HFF-Myc (cell line): ENCODE measurements at regions not wholly inside any gene's neighbourhood (a gene's known extent, or its start where the extent isn't known, plus 50 kb on each side); places are given as distances from the start of the nearest gene placed in this dataset.

Source experiments
- DNase-seq: peaks from one replicate; pipeline ENCODE4 v3.0.0-alpha.2; 2011; ENCODE audit warnings: low read depth; ENCODE audit errors: extremely low read depth
- H3K4me3 ChIP-seq: replicated peaks from 2 replicates; pipeline ENCODE4 v1.5.1; 2011; ENCODE audit warnings: low read depth, mild to moderate bottlenecking, control low read depth, low read length
- TF ChIP-seq, protein P1 (sequence below): IDR thresholded peaks from 2 replicates; pipeline ENCODE4 v1.5.1; 2012; ENCODE audit warnings: mild to moderate bottlenecking, low read depth, low read length, control low read depth; ENCODE audit errors: missing control alignments

DNA sequence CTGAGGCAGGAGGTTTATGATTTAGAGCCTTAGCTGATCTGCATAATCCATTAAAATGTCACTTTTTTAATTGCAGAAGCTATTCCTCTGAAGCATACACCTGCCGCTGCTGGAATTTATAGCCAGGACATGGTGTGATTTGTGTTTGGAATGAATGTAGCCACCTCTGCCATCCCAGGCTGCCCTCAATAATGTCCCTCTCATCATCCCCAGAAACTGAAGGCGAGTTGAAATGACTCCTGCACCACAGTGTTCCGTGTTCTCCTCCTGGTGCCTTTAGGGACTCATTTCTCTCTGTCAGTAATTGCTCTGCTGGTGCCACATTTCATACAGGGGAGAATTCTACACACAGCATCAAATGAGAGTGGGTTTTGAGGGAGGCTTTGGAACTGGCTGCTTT lies 191.0 kb downstream of the C11orf91 start:
- DNase-seq, result no peak
- TF ChIP-seq, protein P1, sequence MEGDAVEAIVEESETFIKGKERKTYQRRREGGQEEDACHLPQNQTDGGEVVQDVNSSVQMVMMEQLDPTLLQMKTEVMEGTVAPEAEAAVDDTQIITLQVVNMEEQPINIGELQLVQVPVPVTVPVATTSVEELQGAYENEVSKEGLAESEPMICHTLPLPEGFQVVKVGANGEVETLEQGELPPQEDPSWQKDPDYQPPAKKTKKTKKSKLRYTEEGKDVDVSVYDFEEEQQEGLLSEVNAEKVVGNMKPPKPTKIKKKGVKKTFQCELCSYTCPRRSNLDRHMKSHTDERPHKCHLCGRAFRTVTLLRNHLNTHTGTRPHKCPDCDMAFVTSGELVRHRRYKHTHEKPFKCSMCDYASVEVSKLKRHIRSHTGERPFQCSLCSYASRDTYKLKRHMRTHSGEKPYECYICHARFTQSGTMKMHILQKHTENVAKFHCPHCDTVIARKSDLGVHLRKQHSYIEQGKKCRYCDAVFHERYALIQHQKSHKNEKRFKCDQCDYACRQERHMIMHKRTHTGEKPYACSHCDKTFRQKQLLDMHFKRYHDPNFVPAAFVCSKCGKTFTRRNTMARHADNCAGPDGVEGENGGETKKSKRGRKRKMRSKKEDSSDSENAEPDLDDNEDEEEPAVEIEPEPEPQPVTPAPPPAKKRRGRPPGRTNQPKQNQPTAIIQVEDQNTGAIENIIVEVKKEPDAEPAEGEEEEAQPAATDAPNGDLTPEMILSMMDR, result no peak
- H3K4me3 ChIP-seq, result no peak overlapping the region

DNA sequence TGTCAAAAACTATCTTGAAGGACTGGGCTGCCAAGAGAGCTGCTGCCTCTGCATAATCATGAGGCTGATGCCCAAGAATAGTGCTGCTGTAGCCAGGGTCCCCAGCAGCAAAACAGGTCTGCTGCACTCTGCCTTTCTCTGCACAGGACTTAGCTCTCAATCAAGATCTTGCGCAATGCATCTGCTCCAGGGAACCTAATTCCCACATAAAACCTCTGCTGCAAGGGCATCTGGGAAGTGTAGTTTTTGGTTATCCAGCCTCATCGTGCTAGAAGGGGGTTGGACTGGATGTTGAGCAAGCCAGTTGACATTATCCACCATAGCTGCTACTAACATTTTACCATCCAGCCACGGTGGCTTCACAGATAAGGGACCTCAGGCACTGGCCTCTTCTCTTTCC lies 192.7 kb downstream of the C11orf91 start:
- no peak for DNase-seq
- H3K4me3 ChIP-seq, result no peak overlapping the region
- TF ChIP-seq, protein P1, result no peak

DNA sequence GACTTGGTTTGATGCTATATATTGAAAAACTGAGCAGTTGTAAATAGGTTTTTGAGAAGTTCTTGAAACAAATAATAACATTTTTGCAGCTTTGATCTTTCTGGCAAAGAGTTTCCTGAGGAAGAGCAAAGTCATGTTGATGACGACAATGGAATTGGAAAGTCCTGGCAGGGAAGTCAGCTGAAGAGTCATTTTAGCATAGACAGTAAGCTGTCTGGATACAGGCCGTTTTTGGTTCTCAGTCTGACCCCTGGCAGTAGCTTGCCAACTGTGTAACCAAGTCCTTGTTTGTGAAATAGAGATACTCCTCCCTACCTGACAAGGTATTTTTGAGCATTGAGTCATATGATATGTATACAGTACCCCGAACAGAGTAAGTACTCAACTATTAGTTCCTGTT lies 193.3 kb downstream of the C11orf91 start:
- no peak overlapping the region for H3K4me3 ChIP-seq
- no peak for DNase-seq
- TF ChIP-seq, protein P1, result no peak

DNA sequence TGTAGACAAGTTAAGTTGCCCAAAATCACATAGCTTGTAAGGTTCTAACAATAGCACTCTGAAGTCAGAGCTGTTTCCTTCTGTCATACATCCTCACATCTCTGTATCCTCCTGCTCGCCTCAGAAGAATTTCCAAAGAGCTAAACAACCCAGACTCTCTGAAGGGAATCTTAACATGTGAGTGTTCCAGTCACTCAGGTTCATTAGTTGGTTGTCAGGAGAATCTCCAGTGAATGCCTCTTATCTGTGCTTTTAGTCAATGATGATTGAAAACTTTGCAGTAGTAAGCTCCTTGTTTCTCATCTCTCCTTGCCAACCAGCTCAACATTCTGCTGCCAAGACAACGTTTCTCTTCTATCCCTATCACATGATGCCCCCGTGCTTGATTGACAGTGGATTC lies 195.5 kb downstream of the C11orf91 start:
- TF ChIP-seq, protein P1, result no peak
- H3K4me3 ChIP-seq, result no peak overlapping the region
- no peak for DNase-seq

DNA sequence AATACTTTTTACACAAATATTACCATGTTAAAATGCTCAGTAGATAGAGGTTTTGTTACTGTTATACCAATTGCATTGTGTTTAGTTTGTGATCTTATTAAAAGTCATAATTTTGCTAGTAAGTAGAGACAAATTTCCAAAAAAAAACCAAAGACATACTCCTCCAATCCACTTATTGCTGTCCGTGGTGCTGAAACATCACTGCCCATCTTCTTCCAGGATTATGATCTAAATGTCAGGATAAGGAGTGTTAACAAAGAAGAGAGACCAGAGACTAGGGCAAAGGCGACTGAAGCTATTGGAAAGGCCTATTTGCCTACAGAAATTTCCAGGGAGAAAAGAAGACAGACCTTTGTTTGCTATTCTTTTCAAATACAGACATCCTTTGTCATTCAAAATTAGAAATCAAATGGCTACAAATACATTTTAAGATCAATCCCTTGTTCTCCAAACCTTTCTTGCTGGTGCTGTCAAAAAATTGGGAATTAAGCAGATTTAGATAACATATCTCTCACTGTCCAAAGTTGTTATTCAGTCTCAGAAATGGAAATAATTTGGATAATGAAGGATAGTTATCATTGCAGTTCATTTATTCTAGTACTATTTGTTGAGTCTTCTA lies 199.7 kb downstream of the C11orf91 start:
- TF ChIP-seq, protein P1, result no peak
- DNase-seq, result no peak
- H3K4me3 ChIP-seq, result no peak overlapping the region

DNA sequence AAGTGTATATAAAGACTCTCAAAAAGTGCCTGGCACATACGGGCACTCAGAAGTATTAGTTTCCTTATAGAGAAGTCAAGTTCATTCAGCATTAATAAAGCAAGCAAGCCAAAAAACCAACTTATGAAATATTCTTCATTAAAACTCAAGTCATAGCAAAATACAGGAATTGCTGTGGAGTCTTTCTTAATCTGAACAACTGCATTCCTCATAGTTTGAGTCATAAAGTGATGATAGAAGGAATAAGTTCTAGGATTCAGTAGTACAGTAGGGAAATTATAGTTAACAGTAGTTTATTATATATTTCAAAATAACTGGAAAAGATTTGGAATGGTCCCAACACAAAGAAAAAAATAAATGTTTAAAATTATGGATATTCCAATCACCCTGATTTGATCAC lies 200.3 kb downstream of the C11orf91 start:
- H3K4me3 ChIP-seq, result no peak overlapping the region
- no peak for DNase-seq
- TF ChIP-seq, protein P1, result no peak

DNA sequence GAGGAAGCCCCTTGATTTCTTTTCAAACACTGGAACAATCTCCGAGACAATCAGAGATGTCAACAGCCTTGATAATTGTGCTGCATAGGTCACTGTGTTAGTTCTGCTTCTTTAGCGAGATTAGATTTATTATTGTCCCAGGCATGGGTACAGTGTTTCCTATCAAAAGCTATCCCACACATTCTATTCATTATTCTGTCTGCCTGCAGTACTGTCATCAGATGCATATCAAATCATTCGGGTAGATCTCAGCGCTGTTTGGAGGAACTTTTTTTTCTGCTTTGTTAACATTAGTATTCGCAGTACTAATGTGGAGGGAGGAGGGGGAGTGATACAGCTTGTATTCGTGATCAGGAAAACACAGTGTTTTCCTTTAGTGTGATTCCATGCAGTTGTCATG lies 208.0 kb downstream of the C11orf91 start:
- H3K4me3 ChIP-seq, result no peak overlapping the region
- no peak for DNase-seq
- TF ChIP-seq, protein P1, result no peak
